HepG2 (cell line): ENCODE measurements at regions not wholly inside any gene's neighbourhood (a gene's known extent, or its start where the extent isn't known, plus 50 kb on each side); places are given as distances from the start of the nearest gene placed in this dataset.

Source experiments
- ATAC-seq: fragments of 200-7000 bp; cut with Tn5 transposase; 3 replicates; pipeline ENCODE4 v1.9.1; 2020; ENCODE audit warnings: mild to moderate bottlenecking, moderate library complexity
- BruUV-seq: library from RNA; stranded (reverse); fragments of 400-500 nt; replicated peaks from 2 replicates; lab custom pipeline; 2021; lab: Mats Ljungman, UMichigan
- CTCF ChIA-PET: fragments of 300-600 bp; formaldehyde crosslinking; extraction: SDS; loops from one replicate; lab custom pipeline; 2021; ENCODE audit warnings: low total read pairs, inconsistent platforms, low intra/inter-chr PET ratio; lab: Yijun Ruan, JAX
- POLR2A ChIA-PET: fragments of 350-600 bp; sonication (Branson Sonifier 250); formaldehyde crosslinking; loops from one replicate; lab custom pipeline; 2020; ENCODE audit warnings: antibody characterized with exemption, inconsistent platforms; lab: Yijun Ruan, JAX
- DNase-seq: peaks from one replicate; pipeline ENCODE4 v3.0.0-alpha.2; 2015; ENCODE audit warnings: low spot score
- FAIRE-seq: peaks from 3 replicates; lab custom pipeline; 2011; peaks lifted over from hg19 to GRCh38; lab: Jason Lieb, UNC
- H2AFZ ChIP-seq: one replicate; pipeline ENCODE4 v1.6.1; 2011; ENCODE audit warnings: low read length, inconsistent platforms
- H3K27ac ChIP-seq: fragments of 300-600 bp; 3 replicates; pipeline ENCODE4 v1.8.0; 2011; ENCODE audit warnings: mixed run types, mild to moderate bottlenecking, mixed read lengths, low read length, inconsistent platforms; ENCODE audit not compliant: insufficient read depth; ENCODE audit errors: extremely low read length
- H3K27me3 ChIP-seq, 2 experiments: fragments of 200-600 bp in 1 of 2; 2 replicates in 1 of 2; 3 replicates in 1 of 2; pipeline versions ENCODE4 v1.6.0 to v1.8.0; 2011; ENCODE audit warnings: low read length in 2 of 2, mild to moderate bottlenecking in 2 of 2, moderate library complexity in 2 of 2, inconsistent platforms in 1 of 2; ENCODE audit not compliant: insufficient read depth in 2 of 2, control insufficient read depth in 1 of 2
- H3K36me3 ChIP-seq, 2 experiments: fragments of 200-600 bp in 1 of 2; replicated peaks in 1 of 2; 2 replicates in 1 of 2; 3 replicates in 1 of 2; pipeline versions ENCODE4 v1.5.1 to v1.8.0; 2011; ENCODE audit warnings: low read length in 2 of 2, inconsistent platforms in 1 of 2; ENCODE audit not compliant: insufficient read depth in 2 of 2, control insufficient read depth in 1 of 2
- H3K4me1 ChIP-seq: 2 replicates; pipeline ENCODE4 v1.5.1; 2012; ENCODE audit warnings: low read length, inconsistent platforms; ENCODE audit not compliant: insufficient read depth
- H3K4me2 ChIP-seq: 2 replicates; pipeline ENCODE4 v1.6.0; 2011; ENCODE audit warnings: low read depth, low read length, inconsistent platforms
- H3K4me3 ChIP-seq, 3 experiments: fragments of 200-600 bp in 1 of 3; sonication (generic), shearing (Covaris generic) in 1 of 3; replicated peaks in 1 of 3; 2 replicates each; pipeline ENCODE4 v1.5.1; 2011 to 2016; ENCODE audit warnings: low read length in 3 of 3, inconsistent platforms in 2 of 3, low read depth in 2 of 3, mild to moderate bottlenecking in 2 of 3, control low read depth in 1 of 3, mixed read lengths in 1 of 3; ENCODE audit not compliant: insufficient read depth in 1 of 3
- H3K79me2 ChIP-seq: one replicate; pipeline ENCODE4 v1.6.1; 2011; ENCODE audit warnings: low read length, inconsistent platforms; ENCODE audit not compliant: insufficient read depth
- H3K9ac ChIP-seq: 2 replicates; pipeline ENCODE4 v1.6.0; 2011; ENCODE audit warnings: mild to moderate bottlenecking, low read depth, low read length, inconsistent platforms; ENCODE audit not compliant: insufficient read depth
- H3K9me3 ChIP-seq: 2 replicates; pipeline ENCODE4 v1.5.1; 2012; ENCODE audit warnings: mild to moderate bottlenecking, low read length
- H4K20me1 ChIP-seq: 2 replicates; pipeline ENCODE4 v1.6.0; 2011; ENCODE audit warnings: inconsistent platforms, mild to moderate bottlenecking, low read length, moderate library complexity; ENCODE audit not compliant: insufficient read depth
- EZH2 ChIP-seq: conservative IDR thresholded peaks from 2 replicates; pipeline ENCODE4 v1.6.1; 2012; ENCODE audit warnings: mild to moderate bottlenecking, low read depth, low read length, moderate library complexity
- HMGA1 ChIP-seq: sonication (generic); formaldehyde crosslinking; conservative IDR thresholded peaks from 2 replicates; pipeline ENCODE4 v1.4.0; 2020; ENCODE audit warnings: missing genetic modification reagents
- KIAA2018 ChIP-seq: sonication (generic); formaldehyde crosslinking; IDR thresholded peaks from 2 replicates; pipeline ENCODE4 v1.5.0; 2020; ENCODE audit warnings: mild to moderate bottlenecking, missing genetic modification reagents, borderline replicate concordance
- NFAT5 ChIP-seq: sonication (generic); formaldehyde crosslinking; IDR thresholded peaks from 2 replicates; pipeline ENCODE4 v1.4.0; 2020; ENCODE audit warnings: missing genetic modification reagents
- PRMT3 ChIP-seq: sonication (generic); formaldehyde crosslinking; IDR thresholded peaks from 2 replicates; pipeline ENCODE4 v1.8.1; 2022; ENCODE audit warnings: low read depth, mild to moderate bottlenecking, moderate library complexity, missing genetic modification reagents, borderline replicate concordance
- RFX1 ChIP-seq: fragments of 450-650 bp; IDR thresholded peaks from 2 replicates; pipeline ENCODE4 v1.6.1; 2017
- TMF1 ChIP-seq: sonication (generic); formaldehyde crosslinking; IDR thresholded peaks from 2 replicates; pipeline ENCODE4 v1.8.1; 2022; ENCODE audit warnings: low read depth, missing genetic modification reagents
- ZKSCAN1 ChIP-seq: fragments of 150-350 bp; IDR thresholded peaks from 2 replicates; pipeline ENCODE4 v1.6.1; 2014; ENCODE audit warnings: low read length
- ZNF432 ChIP-seq: sonication (generic); formaldehyde crosslinking; IDR thresholded peaks from 2 replicates; pipeline ENCODE4 v1.5.0; 2020; ENCODE audit warnings: missing genetic modification reagents, mild to moderate bottlenecking, borderline replicate concordance
- ZNF441 ChIP-seq: sonication (generic); formaldehyde crosslinking; IDR thresholded peaks from 2 replicates; pipeline ENCODE4 v1.7.0; 2021; ENCODE audit warnings: missing genetic modification reagents, borderline replicate concordance
- ZSCAN30 ChIP-seq: sonication (generic); formaldehyde crosslinking; IDR thresholded peaks from 2 replicates; pipeline ENCODE4 v1.5.0; 2020; ENCODE audit warnings: mild to moderate bottlenecking, missing genetic modification reagents
- WGBS: methylation state at CpG from one replicate; pipeline ENCODE4 v1.1.6; 2017; ENCODE audit warnings: low lambda C conversion rate; 5-methylcytosine and 5-hydroxymethylcytosine counted together
- in situ Hi-C: cut with HindIII; loops from 2 replicates; pipeline ENCODE4 v1.10.0; 2017; ENCODE audit warnings: low pct_unique_long_range_greater_than_20kb; ENCODE audit not compliant: extremely low pct_ligation_motif_present
- intact Hi-C: fragments of 100-400 bp; cut with micrococcal nuclease; formaldehyde crosslinking; loops from one replicate; pipeline ENCODE4 v1.10.0; 2022; ENCODE audit not compliant: unreplicated experiment

- TF ChIP-seq NFAT5 (CRISPR knock-in tag): no peak
- TF ChIP-seq, all 625 proteins: peak for 0
These were observed 512.8 kb upstream of the ID4 start (continued) for GRCh38 chr6:19324376-19324775.

GRCh38 chr6:19325335-19325789, 511.8 kb upstream of the ID4 start:
- no peak overlapping the region for H3K4me3 ChIP-seq
- DNase-seq (no peak), ATAC-seq (no peak), FAIRE-seq (no peak)
- no peaks in the 10 kb centered on the region for H4K20me1 ChIP-seq
- no peak overlapping the region for H3K4me2 ChIP-seq
- no peak overlapping the region for H3K27ac ChIP-seq
- in situ Hi-C loops (no loop called here), intact Hi-C loops (no loop called here)
- H3K27me3 ChIP-seq: no peaks in the 10 kb centered on the region
- no peak overlapping the region for H2AFZ ChIP-seq
- 36% methylated on average over 8 of the region's 8 CpGs for WGBS
- no peaks in the 10 kb centered on the region for H3K4me1 ChIP-seq
- ChIA-PET POLR2A (no interaction called here), CTCF (no interaction called here)
- peaks cover 19% of the 10 kb centered on the region for H3K9me3 ChIP-seq
- no TSS peak for BruUV-seq
- H3K9ac ChIP-seq: no peak overlapping the region
- no peaks in the 10 kb centered on the region for H3K79me2 ChIP-seq
- no peaks in the 10 kb centered on the region for H3K36me3 ChIP-seq
- TF ChIP-seq ZSCAN30 (no peak), PRMT3 (no peak), TMF1 (CRISPR knock-in tag) (no peak), EZH2 (no peak), ZNF441 (CRISPR knock-in tag) (no peak), ZKSCAN1 (no peak), RFX1 (no peak), HMGA1 (CRISPR knock-in tag) (no peak), ZNF432 (CRISPR knock-in tag) (no peak), KIAA2018 (CRISPR knock-in tag) (no peak)
